NCI-H146 treated with DMSO at 0.1 percent for 48 hours (cell line): ENCODE measurements at regions not wholly inside any gene's neighbourhood (a gene's known extent, or its start where the extent isn't known, plus 50 kb on each side); places are given as distances from the start of the nearest gene placed in this dataset.
A peak's percentile ranks its signal among the peaks of the same experiment; 100 is the strongest.
"Not testable (repeated sequence)": the region's sequence is repeated elsewhere in the genome, so short reads cannot be mapped to it uniquely, and the experiment has no call there.

Experiments
- DNase-seq: peaks from one replicate; lab custom pipeline; 2025; ENCODE audit not compliant: unreplicated experiment; lab: John Stamatoyannopoulos, UW

DNA sequence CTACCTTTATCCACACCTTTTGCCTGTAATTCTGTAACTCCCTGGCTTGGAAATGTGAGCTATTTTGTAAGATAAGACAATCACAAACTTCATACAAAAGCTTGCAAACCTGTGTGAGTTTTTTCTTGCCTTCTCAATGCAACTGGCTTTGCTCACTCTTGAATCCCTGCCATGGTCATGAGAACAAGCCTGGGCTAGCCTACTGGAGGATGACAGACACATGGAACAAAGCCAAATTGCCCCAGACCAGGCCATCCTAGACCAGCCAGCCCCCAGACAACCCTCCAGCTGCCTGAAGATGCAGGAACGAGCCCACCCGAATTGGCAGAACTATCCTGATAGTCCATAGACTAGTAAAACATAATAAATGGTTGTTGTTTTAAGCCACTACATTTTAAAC, 466.6 kb upstream of the ERCC4 start:
- no peak for DNase-seq

DNA sequence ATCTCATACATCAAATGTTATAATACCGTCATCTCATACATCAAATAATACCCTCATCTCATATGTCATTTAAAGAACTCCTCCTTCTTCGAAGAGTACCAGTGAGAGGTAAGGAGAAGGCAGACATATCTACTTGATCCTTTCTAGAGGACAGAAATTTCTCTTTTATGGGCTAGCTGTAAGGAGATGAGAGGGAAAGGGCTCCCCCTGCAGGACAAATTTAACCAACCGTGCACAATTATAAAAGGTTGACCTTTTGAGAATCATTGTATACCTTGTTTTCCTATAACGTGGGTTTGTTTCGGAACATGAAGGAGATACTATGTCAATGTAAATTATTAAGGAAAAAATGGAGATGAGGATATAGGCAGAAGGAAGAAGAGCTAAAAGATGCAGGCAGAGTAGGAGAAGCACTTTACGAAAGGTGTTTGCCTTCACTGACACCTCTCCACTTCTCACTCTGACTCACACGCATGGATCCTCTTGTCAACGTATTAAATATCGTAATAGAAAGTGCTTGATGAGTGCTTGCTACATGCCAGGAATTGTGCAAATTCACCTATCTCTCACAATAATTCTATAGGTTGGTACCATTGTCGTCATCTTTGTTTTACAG, 465.9 kb upstream of the ERCC4 start:
- peak; percentile 19 for DNase-seq

DNA sequence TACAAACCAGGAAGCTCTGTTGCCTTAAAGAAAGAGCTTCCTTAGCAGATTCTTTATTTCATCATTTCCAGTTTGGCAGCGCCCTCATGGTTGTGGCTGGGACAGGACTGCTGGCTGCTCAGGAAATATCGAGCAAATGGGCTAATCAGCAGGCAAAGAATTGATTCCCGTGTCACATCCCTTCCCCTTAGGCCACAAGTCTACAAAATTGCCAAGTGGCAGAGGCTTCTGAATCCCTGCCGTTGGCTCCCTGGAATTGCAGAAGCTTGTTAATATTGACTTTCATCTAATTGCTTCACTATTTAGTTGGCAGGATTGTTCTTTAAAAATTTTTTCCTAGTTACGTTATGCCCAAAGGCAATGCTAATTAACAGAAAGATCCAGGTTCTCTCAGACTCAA, 456.3 kb upstream of the ERCC4 start:
- no peak for DNase-seq

DNA sequence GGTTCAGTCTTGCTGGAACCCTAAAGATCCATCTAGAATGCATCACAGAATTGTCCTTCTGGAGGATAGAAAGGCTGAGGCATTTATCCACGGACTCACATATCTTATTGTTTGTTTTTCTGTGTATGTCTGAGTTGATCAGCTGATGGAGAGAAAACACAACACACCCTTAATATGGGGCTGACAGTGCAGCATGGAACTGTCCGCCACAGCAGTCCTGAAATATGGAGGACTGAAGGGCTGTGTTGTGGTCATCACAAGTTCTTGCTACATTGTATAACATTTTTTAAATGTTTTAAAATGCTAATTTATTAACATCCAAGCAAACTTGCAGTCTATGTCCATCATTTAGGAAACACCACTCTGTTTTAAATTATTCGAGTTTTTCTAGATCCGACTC, 448.9 kb upstream of the ERCC4 start:
- no peak for DNase-seq

DNA sequence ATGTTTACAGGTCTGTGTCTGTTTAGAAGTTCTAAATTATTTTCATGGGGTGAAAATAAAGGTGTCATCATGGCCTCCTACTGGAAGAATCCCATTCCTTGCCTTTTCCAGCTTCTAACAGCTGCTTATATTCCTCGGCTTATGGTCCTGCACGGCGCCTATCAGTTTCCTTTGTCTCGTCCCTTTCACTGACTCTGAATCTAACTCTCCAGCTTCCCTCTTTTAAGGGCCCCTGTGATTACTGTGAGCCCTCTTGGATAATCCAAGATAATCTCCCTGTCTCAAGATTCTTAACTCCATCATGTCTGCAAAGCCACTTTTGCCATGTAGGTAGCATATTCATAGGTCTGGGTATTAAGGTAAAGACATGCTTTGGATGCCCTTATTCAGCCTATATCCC, 441.0 kb upstream of the ERCC4 start:
- no peak for DNase-seq

DNA sequence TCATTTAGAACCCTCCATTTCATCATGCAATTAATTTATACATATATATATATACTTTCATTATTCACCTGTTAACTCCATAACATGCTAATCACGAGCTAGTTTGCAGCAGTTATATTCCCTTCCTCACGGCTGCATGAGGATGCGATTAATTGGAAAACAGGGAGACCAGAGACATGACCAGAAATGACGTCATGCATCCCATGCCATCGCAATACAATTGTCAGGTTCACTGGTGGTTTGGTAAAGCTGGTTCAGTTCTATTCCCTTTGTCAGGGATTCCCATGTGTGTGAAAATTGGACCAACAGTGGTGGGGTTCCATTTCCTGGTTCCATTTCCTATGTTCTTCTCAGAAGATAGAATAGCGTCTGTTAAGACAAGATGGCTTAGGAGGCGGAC, 440.4 kb upstream of the ERCC4 start:
- no peak for DNase-seq

DNA sequence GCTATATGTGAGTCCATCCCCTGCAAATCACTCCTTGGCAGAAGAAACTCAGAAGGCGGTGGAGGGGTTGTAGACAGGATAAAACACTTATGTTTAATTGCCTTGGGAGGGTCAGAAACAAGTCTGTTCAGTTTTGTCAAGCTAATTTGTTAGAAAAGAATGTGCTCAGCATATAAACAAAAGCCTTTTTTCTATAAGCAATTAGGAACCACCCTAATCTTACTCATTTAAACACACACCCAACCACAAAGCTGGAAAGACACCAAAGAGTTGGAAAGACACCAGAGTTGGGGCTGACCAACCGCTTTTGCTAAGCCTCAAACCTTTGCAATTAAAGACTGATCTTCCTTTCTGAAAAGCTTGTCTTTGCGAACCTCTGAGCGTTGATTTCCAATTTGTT, 439.2 kb upstream of the ERCC4 start:
- DNase-seq: no peak

DNA sequence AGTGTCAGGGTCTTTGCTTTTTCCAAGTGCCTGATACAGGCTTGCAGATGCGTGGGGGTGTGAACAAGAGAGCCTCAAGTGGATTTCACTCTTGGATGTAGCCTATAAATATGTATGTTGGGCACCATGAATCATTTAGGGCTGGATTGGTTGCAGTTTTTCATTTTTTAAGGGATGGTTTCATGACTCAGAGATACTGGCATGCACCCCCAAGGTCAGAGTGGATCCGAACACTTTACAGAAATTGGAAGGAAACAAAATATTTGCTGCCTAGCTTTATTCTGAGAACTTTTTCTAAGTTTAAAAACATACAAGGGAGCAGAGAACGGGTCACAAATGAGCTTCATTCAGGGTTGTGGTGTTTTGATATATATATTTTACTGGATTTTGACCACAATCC, 436.8 kb upstream of the ERCC4 start:
- no peak for DNase-seq

DNA sequence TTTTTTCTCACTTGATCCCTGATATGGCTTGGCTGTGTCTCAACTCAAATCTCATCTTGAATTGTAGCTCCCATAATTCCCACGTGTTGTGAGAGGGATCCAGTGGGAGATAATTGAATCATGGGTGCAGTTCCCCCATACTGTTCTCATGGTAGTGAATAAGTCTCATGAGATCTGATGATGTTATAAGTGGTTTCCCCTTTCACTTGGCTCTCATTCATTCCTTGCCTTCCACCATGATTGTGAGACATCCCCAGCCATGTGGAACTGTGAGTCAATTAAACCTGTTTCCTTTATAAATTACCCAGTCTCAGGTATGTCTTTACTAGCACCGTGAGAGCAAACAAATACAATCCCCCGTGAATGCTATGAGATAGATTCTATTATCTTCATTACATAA, 430.5 kb upstream of the ERCC4 start:
- DNase-seq: not testable (repeated sequence)

DNA sequence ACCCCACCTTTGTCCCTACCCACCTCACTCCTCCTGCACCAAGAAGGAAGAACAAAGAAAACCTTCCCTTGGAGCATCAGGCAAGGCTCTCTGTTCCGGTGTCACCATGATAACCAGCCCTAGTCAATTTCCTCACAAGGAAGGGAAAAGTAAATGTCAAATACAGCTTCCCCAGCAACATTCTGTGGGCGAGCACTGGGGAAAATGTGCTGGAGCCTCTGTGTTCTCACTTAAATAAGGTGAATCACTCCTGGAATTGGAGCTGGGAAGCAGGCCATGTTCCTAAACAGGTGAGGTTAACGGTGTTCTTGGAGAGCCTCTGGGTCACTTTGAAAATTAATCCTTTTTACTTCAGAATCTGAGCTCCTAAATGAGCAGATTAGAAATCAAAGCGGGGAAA, 427.9 kb upstream of the ERCC4 start:
- DNase-seq: no peak

DNA sequence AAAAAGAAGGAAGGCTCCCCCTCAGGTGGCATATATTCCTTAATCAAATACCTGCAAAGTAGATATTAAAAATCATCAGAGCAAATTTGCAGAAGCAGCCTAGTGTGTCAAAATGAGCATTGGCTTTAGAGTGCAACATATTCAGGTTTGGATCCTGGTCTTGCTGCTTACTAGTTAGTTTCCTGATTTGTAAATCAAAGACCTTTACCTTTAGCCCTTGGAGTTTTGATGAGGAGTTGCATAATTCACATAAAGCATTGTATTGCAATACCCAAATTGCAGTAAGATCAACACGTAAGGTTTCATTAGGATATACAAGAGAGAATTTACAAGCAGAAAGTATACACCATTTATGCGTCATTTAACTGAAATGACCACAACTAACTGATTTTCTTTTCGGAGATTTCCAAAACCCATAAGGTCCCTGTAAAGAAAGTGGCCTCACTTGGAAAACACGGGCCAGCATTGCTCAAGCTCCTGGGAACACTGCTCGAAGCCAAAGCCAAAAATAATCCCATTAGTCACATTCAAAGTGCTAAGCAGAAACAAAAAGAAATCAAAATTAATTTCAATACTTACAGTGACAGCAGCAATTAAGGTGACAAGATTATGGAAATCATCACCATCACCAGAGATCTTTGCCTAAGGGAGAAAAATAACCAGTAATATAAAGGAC, 415.9 kb upstream of the ERCC4 start:
- DNase-seq: no peak

DNA sequence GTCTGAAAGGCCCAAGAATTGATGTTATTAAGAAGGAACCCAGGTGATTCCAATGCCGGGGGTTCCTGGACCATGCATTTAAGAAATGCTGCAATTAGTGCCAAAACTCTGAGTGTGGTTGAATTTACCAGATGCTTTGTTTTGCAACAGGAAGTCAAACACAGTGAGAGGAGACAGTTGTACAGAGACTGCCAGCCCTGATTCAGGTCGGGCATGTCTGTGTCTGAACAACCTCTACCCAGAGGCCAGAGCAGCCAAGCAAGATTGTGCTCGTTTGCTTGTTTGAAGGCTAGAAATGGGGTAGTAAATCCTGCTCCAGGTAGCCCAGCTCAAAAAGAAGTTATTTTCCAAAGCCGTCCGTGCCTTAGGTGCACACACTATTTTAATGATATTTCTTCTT, 412.4 kb upstream of the ERCC4 start:
- DNase-seq: no peak

DNA sequence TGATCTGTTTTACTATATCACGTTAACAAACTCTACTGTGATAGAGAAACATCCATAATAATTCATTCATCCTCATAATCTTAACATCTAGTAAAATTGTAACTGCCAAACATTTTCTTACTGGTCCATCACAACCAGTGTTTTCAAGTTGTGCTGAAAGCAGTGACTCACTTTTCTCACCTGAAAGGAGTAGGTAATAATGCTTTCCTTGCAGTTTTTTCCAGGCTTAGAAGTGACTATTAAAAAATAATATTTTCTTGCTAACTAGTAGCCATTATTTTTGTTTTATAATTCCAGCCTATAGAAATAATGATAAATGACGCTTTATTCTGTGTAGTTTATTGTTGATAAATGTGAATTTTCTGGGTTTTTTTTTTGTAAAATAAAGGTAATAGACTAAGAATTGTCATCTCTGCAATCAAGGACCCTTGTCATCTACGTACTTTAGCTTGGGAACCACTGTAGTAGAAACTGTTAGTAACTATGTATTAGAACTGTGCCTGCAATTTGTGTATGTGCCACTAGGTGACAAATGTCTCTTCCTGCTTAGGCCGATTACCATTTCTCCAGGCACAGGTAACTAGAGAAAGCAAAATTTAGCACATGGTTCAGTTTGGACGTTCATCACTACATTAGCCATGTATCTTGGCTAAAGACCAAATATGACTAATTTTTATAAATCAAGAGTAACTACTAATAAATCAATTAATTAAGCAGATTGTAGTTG, 409.4 kb upstream of the ERCC4 start:
- no peak for DNase-seq

DNA sequence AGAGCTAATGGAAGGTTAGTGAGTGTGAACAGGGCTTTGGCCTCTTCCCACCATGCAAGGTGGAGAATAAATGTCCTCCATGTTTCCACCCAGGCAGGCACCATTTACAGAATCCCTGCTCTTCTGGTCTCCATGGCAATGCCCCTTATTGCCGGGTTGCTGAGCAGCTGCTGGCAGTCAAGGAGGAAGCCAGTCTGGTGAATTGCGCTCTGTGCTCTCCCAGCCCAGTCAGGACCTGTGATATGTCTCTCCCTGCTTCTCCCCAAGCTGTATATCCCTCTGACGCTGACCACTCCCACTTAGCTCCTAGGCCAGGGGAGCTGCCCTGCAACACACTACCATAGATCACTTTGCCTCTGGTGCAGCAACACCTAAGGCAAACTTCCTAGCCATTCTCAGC, 402.1 kb upstream of the ERCC4 start:
- DNase-seq: no peak

DNA sequence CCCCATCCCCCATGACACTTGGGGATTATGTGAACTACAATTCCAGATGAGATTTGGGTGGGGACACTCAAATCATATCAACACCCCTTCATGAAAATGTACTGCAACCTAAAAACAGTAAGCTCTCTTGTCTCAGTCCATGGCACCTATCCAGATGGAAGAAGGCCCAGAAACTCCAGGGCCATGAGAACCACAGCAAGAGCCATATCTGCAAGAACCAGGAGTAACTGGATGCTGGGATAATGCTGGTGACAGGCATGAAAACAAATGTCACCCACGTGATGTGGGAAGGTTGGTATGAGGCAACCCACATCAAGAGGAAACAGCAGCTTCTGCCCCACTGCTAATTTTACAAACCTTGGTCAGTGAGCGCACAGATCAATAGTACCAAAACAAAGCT, 400.1 kb upstream of the ERCC4 start:
- no peak for DNase-seq

DNA sequence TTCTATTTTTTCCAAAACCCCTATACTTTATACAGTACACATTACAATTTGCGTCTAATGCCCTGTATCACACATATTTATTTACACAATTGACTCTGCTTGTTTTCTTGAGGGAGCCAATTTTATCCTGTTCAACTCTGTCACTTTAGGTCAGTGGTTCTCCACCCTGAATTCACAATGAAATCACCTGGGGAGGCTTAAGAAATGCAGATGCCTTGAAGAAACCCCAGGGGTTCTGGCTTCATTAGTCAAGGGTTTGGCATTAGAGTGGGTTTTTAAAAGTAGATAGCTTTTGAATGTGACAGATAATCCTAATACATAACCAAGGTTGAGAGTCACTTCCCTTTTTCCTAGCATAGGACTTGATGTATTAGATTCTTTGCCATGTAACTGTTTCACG, 398.6 kb upstream of the ERCC4 start:
- DNase-seq: no peak

DNA sequence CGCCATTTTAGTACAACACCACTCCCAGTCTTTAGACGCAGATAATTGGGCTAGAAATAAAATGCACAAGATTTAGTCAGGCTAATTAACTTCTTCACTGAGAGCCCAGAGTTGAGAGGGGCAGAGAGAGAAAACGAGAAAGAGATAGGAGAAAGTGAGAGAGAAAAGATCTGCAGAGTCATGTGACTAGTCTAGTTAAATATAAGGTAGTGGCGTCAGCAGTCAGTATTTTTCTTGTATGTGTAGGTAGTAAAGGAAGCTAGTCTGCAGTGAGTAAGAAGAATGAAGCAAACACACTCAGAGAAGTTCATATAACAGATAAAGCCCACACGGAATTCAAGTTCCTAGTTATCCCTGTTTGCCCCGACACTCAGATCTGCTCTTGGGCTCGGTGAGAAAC, 392.6 kb upstream of the ERCC4 start:
- DNase-seq: no peak

DNA sequence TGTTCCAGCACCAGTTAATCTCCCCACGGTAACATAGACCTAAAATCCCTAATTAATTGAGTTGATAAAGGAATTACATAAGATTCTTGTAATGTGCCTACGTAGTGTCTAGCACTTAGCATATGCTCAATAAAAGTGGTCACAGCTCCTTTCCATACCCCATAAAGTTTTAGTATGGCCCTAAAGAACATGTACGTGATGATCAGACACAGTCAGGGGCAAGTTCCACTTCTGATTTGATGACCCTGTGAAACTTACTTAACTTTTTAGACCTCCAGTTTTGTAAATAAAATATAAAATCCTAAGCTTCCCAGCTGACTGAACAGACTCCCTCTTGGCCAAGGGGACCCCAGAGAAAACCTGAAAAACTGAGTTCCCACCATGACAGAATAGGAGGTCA, 391.3 kb upstream of the ERCC4 start:
- DNase-seq: no peak

DNA sequence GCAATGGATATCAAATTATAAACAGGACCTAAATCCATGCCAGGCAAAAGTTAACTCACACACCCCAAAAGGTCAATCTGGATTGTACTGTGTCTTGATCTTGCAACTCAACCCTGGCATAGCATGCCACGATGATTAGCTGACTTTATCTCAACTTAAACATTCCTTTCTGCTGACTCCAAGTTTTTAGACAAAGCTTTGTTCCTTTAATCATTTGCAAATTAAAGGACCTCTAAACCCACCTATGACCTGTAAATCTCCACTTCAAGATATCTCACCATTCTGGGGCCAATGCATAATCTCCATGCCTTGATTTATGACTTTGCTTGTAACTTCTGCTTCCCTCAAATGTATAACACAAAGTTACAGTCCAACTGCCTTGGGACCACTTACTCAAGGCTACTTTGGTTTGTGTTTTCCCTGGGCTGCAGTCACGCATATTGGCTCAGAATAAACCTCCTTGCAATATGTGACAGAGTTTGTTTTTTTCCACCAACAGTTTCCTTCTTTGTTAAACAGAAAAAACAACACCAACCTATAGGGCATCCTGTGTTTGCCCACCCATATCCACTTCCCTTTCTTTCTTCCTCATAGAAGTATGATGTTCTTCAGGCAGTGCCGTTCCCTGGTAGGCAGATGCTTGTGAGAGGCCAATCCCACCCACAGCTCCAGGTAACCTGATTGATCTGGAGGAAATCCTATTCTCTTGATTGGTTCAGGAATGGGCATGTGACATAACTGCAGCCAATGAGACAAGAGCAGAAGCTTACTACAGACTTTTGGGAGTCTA, 390.6 kb upstream of the ERCC4 start:
- no peak for DNase-seq

DNA sequence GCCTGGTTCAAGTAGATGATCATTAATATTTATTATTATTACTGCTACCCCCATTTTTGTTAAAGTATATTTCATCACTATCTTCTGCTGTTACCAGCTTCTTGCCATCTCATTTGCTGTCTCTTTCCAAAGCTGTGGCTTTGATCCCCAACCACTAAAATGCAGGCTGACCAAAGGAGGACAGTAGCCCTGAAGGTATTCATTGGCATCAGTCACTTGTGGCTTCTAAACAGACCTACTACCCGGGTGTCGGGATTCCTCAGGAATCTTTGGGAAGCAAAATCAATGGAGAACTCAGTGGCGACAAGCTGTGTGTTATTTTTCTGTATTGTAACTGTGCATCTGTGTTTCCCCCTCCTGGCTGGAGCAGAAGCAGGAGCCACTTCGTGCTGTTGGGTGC, 379.2 kb upstream of the ERCC4 start:
- DNase-seq: no peak

DNA sequence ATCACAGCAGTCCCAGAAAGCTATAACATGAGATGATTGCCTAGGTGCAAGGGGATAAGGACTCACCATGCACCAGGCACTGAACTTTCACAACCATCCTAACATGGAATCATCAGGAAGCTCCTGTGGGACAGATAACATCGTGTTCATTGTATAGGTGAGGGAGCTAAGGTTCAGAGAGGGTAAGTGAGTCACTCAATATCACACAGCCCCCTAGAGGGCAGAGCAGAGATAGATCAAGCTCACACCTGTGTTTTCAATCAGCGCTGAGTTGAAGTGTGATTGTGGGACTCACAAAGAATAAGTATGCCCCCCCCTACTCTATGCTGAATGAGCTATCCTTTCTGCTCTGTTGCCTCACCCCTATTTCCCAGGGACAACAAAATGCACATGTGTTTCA, 377.7 kb upstream of the ERCC4 start:
- no peak for DNase-seq

DNA sequence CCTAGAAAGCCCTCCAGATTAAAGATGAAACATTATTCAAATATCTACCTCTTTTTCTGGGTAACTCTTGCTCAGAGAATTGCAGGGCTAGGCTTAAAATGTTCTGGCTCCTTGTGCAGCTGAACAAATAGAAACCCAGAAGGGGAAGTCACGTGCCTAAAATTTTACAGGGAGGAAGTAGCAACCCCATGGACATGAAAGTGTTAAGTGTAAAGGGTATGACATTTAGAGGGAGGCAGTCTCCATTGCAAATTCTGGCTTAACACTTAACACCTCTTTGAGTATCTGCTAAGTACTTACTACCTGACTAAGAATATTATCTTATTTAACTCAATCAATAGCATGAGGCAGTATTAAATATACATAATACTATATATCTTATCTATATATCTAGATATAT, 376.1 kb upstream of the ERCC4 start:
- no peak for DNase-seq
